ENCODE measurements at regions not wholly inside any gene's neighbourhood (a gene's known extent, or its start where the extent isn't known, plus 50 kb on each side); places are given as distances from the start of the nearest gene placed in this dataset.

GRCh38 chr4:180377741-180378140, 1865.5 kb upstream of the TENM3 start:
- DNase-seq (ENCODE audit: extremely low read depth, insufficient read length), result no peak
- Histone ChIP-seq H3K27me3 (replicated peaks; ENCODE audit: control insufficient read depth, insufficient read depth, low read length) (no peaks in the 10 kb centered on the region), H3K36me3 (ENCODE audit: control insufficient read depth, insufficient read depth, low read length) (no peaks in the 10 kb centered on the region), H3K4me3 (replicated peaks; ENCODE audit: low read depth, low read length) (no peak overlapping the region)
- no peak for TF ChIP-seq CTCF (IDR thresholded peaks at IDR 0.05; ENCODE audit: insufficient read depth, low read length, poor library complexity, severe bottlenecking)

GRCh38 chr4:180380733-180381132, 1862.5 kb upstream of the TENM3 start:
- Histone ChIP-seq H3K36me3 (ENCODE audit: control insufficient read depth, insufficient read depth, low read length) (no peaks in the 10 kb centered on the region), H3K27me3 (replicated peaks; ENCODE audit: control insufficient read depth, insufficient read depth, low read length) (no peaks in the 10 kb centered on the region), H3K4me3 (replicated peaks; ENCODE audit: low read depth, low read length) (no peak overlapping the region)
- TF ChIP-seq CTCF (IDR thresholded peaks at IDR 0.05; ENCODE audit: insufficient read depth, low read length, poor library complexity, severe bottlenecking), result no peak
- DNase-seq (ENCODE audit: extremely low read depth, insufficient read length), result no peak

GRCh38 chr4:180391613-180392012, 1851.6 kb upstream of the TENM3 start:
- no peak for TF ChIP-seq CTCF (IDR thresholded peaks at IDR 0.05; ENCODE audit: insufficient read depth, low read length, poor library complexity, severe bottlenecking)
- Histone ChIP-seq H3K4me3 (replicated peaks; ENCODE audit: low read depth, low read length) (no peak overlapping the region), H3K27me3 (replicated peaks; ENCODE audit: control insufficient read depth, insufficient read depth, low read length) (no peaks in the 10 kb centered on the region), H3K36me3 (ENCODE audit: control insufficient read depth, insufficient read depth, low read length) (no peaks in the 10 kb centered on the region)
- no peak for DNase-seq (ENCODE audit: extremely low read depth, insufficient read length)

GRCh38 chr4:180394312-180394711, 1848.9 kb upstream of the TENM3 start:
- Histone ChIP-seq H3K4me3 (replicated peaks; ENCODE audit: low read depth, low read length) (no peak overlapping the region), H3K27me3 (replicated peaks; ENCODE audit: control insufficient read depth, insufficient read depth, low read length) (no peaks in the 10 kb centered on the region), H3K36me3 (ENCODE audit: control insufficient read depth, insufficient read depth, low read length) (no peaks in the 10 kb centered on the region)
- no peak for DNase-seq (ENCODE audit: extremely low read depth, insufficient read length)
- no peak for TF ChIP-seq CTCF (IDR thresholded peaks at IDR 0.05; ENCODE audit: insufficient read depth, low read length, poor library complexity, severe bottlenecking)

GRCh38 chr4:180394730-180395129, 1848.5 kb upstream of the TENM3 start:
- Histone ChIP-seq H3K4me3 (replicated peaks; ENCODE audit: low read depth, low read length) (no peak overlapping the region), H3K27me3 (replicated peaks; ENCODE audit: control insufficient read depth, insufficient read depth, low read length) (no peaks in the 10 kb centered on the region), H3K36me3 (ENCODE audit: control insufficient read depth, insufficient read depth, low read length) (no peaks in the 10 kb centered on the region)
- TF ChIP-seq CTCF (IDR thresholded peaks at IDR 0.05; ENCODE audit: insufficient read depth, low read length, poor library complexity, severe bottlenecking), result no peak
- DNase-seq (ENCODE audit: extremely low read depth, insufficient read length), result no peak

- H3K27me3 ChIP-seq (replicated peaks; ENCODE audit: control insufficient read depth, insufficient read depth, low read length), result no peaks in the 10 kb centered on the region
- no peak for TF ChIP-seq CTCF (IDR thresholded peaks at IDR 0.05; ENCODE audit: insufficient read depth, low read length, poor library complexity, severe bottlenecking)
- DNase-seq (ENCODE audit: extremely low read depth, insufficient read length), result no peak
- no peaks in the 10 kb centered on the region for H3K36me3 ChIP-seq (ENCODE audit: control insufficient read depth, insufficient read depth, low read length)
- no peak overlapping the region for H3K4me3 ChIP-seq (replicated peaks; ENCODE audit: low read depth, low read length)
Measured at GRCh38 chr4:180398564-180398963, 1844.6 kb upstream of the TENM3 start.
